Activated CD4-positive, alpha-beta T cell treated with anti-CD3 and anti-CD28 coated beads for 36 hours (primary cell): ENCODE measurements at regions not wholly inside any gene's neighbourhood (a gene's known extent, or its start where the extent isn't known, plus 50 kb on each side); places are given as distances from the start of the nearest gene placed in this dataset.
"Not testable (repeated sequence)": the region's sequence is repeated elsewhere in the genome, so short reads cannot be mapped to it uniquely, and the experiment has no call there.

Experiments
- ATAC-seq: fragments of 200-7000 bp; cut with Tn5 transposase; one replicate; pipeline ENCODE4 v1.10.0; 2021; ENCODE audit warnings: mild to moderate bottlenecking, moderate library complexity
- CTCF ChIA-PET: fragments of 350-600 bp; sonication (Branson Sonifier 250); formaldehyde crosslinking; loops from one replicate; lab custom pipeline; 2021; ENCODE audit warnings: antibody characterized with exemption; lab: Charles Lee
- POLR2A ChIA-PET: fragments of 350-600 bp; sonication (Branson Sonifier 250); formaldehyde crosslinking; loops from one replicate; lab custom pipeline; 2021; ENCODE audit warnings: antibody characterized with exemption, inconsistent platforms; lab: Charles Lee
- DNase-seq: peaks from one replicate; pipeline ENCODE4 v3.0.0-alpha.2; 2020
- H3K27ac Mint-ChIP-seq: one replicate; pipeline ENCODE4 v1.8.0; 2021; ENCODE audit warnings: mixed read lengths
- H3K27me3 Mint-ChIP-seq: one replicate; pipeline ENCODE4 v1.8.0; 2021; ENCODE audit warnings: mixed read lengths
- H3K36me3 Mint-ChIP-seq: one replicate; pipeline ENCODE4 v1.8.0; 2021; ENCODE audit warnings: low read depth, mixed read lengths
- H3K4me1 Mint-ChIP-seq: one replicate; pipeline ENCODE4 v1.8.0; 2021; ENCODE audit warnings: mixed read lengths
- H3K4me3 Mint-ChIP-seq: one replicate; pipeline ENCODE4 v1.8.0; 2021; ENCODE audit warnings: mild to moderate bottlenecking, moderate library complexity, mixed read lengths
- H3K9me3 Mint-ChIP-seq: one replicate; pipeline ENCODE4 v1.8.0; 2021; ENCODE audit warnings: low read depth, mixed read lengths
- intact Hi-C, 2 experiments: fragments of 100-400 bp; cut with DNase I in 1 of 2; cut with micrococcal nuclease in 1 of 2; formaldehyde crosslinking; loops; one replicate each; pipeline versions ENCODE4 v1.14.2 to v1.15.1; 2022 to 2024; cut with DNase I, micrococcal nuclease

- intact Hi-C loops = no loop called here
- Mint-ChIP-seq H3K27me3 (no peaks in the 10 kb centered on the region), H3K9me3 (no peaks in the 10 kb centered on the region), H3K4me1 (no peaks in the 10 kb centered on the region), H3K4me3 (no peak overlapping the region), H3K27ac (no peak overlapping the region), H3K36me3 (no peaks in the 10 kb centered on the region)
- ATAC-seq (no peak), DNase-seq (no peak)
- CTCF ChIA-PET = no interaction called here
- POLR2A ChIA-PET = no interaction called here
These were observed 471.0 kb downstream of the KLHL13 start for GRCh38 chrX:117645639-117646038.

DNA sequence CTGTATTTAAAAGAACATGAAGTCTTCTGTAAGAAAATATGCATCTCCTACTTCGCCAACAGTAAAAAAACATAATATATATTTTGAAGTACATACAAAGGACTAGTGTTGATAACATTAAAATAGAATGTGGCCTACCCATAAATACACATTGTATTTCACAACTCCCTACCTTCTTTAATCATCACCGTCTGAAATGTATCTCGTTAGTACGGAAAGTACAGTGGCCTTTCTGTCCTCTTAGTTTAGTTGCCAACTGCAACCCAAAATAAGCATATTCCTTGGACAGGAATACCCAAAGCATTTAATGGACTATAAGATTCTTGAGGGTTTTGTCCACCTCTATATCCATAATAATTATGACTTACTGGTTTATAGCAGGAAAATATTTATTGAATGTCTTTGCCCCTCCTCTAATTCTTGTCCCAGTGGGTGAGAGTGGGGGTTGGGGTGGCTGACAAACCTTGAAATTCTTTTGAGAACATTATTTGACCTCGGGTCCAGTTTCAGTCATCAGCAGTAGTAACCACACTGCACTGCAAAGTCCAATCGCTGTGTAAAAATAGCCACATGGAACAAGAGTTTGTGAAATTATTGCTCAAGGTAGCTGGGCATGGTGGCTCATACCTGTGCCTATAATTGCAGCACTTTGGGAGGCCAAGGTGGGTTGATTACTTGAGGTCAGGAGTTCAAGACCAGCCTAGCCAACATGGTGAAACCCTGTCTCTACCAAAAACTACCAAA lies 474.5 kb downstream of the KLHL13 start:
- CTCF ChIA-PET = no interaction called here

GRCh38 chrX:117636826-117637225 lies 479.8 kb downstream of the KLHL13 start:
- no peak for ATAC-seq
- no peak overlapping the region for H3K4me3 Mint-ChIP-seq
- POLR2A ChIA-PET = no interaction called here
- CTCF ChIA-PET = no interaction called here
- intact Hi-C loops = no loop called here
- H3K27ac Mint-ChIP-seq = no peak overlapping the region
- no peak for DNase-seq
- no peaks in the 10 kb centered on the region for H3K4me1 Mint-ChIP-seq
- no peaks in the 10 kb centered on the region for H3K36me3 Mint-ChIP-seq
- H3K9me3 Mint-ChIP-seq = no peaks in the 10 kb centered on the region
- no peaks in the 10 kb centered on the region for H3K27me3 Mint-ChIP-seq

More for the DNA sequence above, 474.5 kb downstream of the KLHL13 start:
- ATAC-seq (no peak), DNase-seq (no peak)
- Mint-ChIP-seq H3K4me3 (no peak overlapping the region), H3K27ac (no peak overlapping the region), H3K36me3 (no peaks in the 10 kb centered on the region), H3K9me3 (no peaks in the 10 kb centered on the region), H3K27me3 (no peaks in the 10 kb centered on the region), H3K4me1 (no peaks in the 10 kb centered on the region)
- POLR2A ChIA-PET = no interaction called here
- intact Hi-C loops = no loop called here

DNA sequence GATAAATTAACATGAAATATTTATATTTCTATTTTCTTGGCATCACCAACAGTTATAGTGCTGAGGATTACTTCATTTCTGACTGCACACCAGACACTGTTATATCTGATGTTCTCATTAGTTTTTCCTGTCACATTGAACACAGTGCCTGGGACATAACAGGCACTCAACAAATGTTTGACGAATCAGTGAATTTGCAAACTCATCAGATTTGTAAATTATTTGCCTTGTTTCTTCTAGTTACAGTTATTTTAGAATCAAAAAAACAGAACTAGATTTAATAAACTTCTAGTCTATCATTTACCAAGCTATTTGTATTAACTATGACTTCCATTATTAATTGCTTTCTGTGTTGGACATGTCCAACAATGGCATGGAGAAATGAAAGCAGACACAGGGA lies 483.3 kb downstream of the KLHL13 start:
- Mint-ChIP-seq H3K4me1 (no peaks in the 10 kb centered on the region), H3K36me3 (no peaks in the 10 kb centered on the region), H3K4me3 (no peak overlapping the region), H3K9me3 (no peaks in the 10 kb centered on the region), H3K27me3 (no peaks in the 10 kb centered on the region), H3K27ac (no peak overlapping the region)
- DNase-seq (no peak), ATAC-seq (no peak)
- CTCF ChIA-PET = no interaction called here
- intact Hi-C loops = no loop called here
- POLR2A ChIA-PET = no interaction called here

GRCh38 chrX:117628381-117628780 lies 488.2 kb downstream of the KLHL13 start:
- Mint-ChIP-seq H3K36me3 (no peaks in the 10 kb centered on the region), H3K9me3 (no peaks in the 10 kb centered on the region), H3K4me1 (no peaks in the 10 kb centered on the region), H3K4me3 (no peak overlapping the region), H3K27me3 (no peaks in the 10 kb centered on the region), H3K27ac (no peak overlapping the region)
- ATAC-seq (no peak), DNase-seq (no peak)
- POLR2A ChIA-PET = no interaction called here
- CTCF ChIA-PET = no interaction called here
- intact Hi-C loops = no loop called here

- CTCF ChIA-PET = no interaction called here
- POLR2A ChIA-PET = no interaction called here
- intact Hi-C loops = no loop called here
- Mint-ChIP-seq H3K9me3 (peaks cover 6% of the 10 kb centered on the region), H3K4me1 (no peaks in the 10 kb centered on the region), H3K27me3 (no peaks in the 10 kb centered on the region), H3K36me3 (no peaks in the 10 kb centered on the region), H3K4me3 (no peak overlapping the region), H3K27ac (no peak overlapping the region)
- ATAC-seq (no peak), DNase-seq (no peak)
These were observed 505.8 kb downstream of the KLHL13 start for GRCh38 chrX:117610806-117611205.

DNA sequence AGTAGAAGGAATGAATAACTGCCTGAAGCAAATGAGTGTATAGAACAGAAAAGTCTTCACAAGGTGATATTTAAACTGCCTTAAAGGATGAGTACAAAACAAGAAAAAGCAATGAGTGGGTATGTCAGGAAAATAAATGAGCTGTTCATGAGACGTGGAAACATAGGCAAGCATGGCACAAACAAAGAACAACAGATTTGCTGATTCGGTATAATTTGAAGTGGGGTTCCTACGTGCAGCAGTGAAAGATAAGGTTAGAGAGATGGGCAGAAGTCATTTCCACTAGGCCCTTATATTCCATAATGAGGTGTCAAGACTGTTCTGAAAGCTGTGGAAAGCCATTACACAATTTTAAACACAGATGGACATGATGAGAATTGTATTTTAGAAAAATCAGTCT lies 506.6 kb downstream of the KLHL13 start:
- Mint-ChIP-seq H3K27ac (no peak overlapping the region), H3K36me3 (no peaks in the 10 kb centered on the region), H3K27me3 (no peaks in the 10 kb centered on the region), H3K4me1 (no peaks in the 10 kb centered on the region), H3K4me3 (no peak overlapping the region), H3K9me3 (peaks cover 6% of the 10 kb centered on the region)
- no peak for ATAC-seq
- CTCF ChIA-PET = no interaction called here
- no peak for DNase-seq
- POLR2A ChIA-PET = no interaction called here
- intact Hi-C loops = no loop called here

DNA sequence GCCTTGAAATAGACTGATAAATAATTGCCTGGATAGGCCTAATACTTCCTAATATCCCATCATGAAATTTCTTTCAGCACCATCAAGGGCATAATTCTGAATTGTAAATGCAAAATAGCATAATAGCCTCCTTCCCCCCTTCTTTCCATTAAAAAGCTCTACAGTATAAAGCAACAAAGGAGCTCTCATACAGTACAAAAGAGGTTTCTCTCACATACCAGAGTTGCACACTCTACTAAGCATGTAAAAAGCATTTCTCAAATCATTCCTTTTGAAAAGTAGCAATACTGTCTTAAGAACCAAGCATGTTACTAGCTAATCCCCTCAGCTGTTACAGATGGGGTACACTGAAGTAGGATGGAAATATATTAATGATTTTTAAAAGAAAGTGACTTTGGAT lies 509.0 kb downstream of the KLHL13 start:
- Mint-ChIP-seq H3K9me3 (peaks cover 7% of the 10 kb centered on the region), H3K4me1 (no peaks in the 10 kb centered on the region), H3K4me3 (no peak overlapping the region), H3K27ac (no peak overlapping the region), H3K27me3 (no peaks in the 10 kb centered on the region), H3K36me3 (no peaks in the 10 kb centered on the region)
- CTCF ChIA-PET = no interaction called here
- intact Hi-C loops = no loop called here
- DNase-seq = no peak
- no peak for ATAC-seq
- POLR2A ChIA-PET = no interaction called here

DNA sequence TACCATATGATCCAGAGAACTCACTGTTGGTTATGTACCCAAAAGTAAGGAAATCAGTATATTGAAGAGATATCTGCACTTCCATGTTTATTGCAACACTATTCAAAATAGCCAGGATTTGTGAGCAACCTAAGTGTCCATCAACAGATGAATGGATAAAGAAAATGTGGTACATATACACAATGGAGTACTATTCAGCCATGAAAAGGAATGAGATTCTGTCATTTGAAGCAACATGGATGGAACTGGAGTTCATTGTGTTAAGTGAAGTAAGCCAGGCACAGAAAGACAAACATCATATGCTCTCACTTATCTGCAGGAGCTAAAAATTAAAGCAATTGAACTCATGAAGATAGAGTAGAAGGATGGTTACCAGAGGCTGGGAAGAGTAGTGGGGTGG lies 510.5 kb downstream of the KLHL13 start:
- CTCF ChIA-PET, intact Hi-C loops, H3K9me3 Mint-ChIP-seq, POLR2A ChIA-PET, H3K36me3 Mint-ChIP-seq, ATAC-seq, H3K4me3 Mint-ChIP-seq, H3K27me3 Mint-ChIP-seq, H3K4me1 Mint-ChIP-seq, H3K27ac Mint-ChIP-seq, DNase-seq: not testable (repeated sequence)

- Mint-ChIP-seq H3K27ac (no peak overlapping the region), H3K27me3 (no peaks in the 10 kb centered on the region), H3K4me1 (no peaks in the 10 kb centered on the region), H3K4me3 (no peak overlapping the region), H3K9me3 (peaks cover 3% of the 10 kb centered on the region), H3K36me3 (no peaks in the 10 kb centered on the region)
- intact Hi-C loops = no loop called here
- ChIA-PET CTCF (no interaction called here), POLR2A (no interaction called here)
- no peak for DNase-seq
- ATAC-seq = no peak
These were observed 546.5 kb downstream of the KLHL13 start for GRCh38 chrX:117570160-117570559.

DNA sequence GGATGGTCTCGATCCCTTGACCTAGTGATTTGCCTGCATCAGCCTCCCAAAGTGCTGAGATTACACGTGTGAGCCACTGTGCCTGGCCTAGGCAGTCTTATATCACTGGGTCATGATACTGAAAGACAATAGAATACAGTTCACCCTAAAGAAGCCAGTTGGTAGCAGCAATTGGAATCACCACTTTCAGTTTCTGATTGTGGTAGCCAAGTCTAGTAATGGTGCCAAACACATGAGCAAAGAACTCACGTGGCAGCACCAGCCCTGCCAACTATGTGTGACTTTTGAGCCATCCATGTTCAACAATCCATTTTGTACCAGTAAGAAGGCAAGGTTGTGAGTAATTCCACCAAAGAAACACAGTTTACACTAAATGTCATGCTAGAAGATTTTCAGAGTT lies 548.4 kb downstream of the KLHL13 start:
- Mint-ChIP-seq H3K27ac (no peak overlapping the region), H3K27me3 (no peaks in the 10 kb centered on the region), H3K36me3 (no peaks in the 10 kb centered on the region), H3K9me3 (peaks cover 6% of the 10 kb centered on the region), H3K4me3 (no peak overlapping the region), H3K4me1 (no peaks in the 10 kb centered on the region)
- POLR2A ChIA-PET = no interaction called here
- DNase-seq (no peak), ATAC-seq (no peak)
- CTCF ChIA-PET = no interaction called here
- intact Hi-C loops = no loop called here

DNA sequence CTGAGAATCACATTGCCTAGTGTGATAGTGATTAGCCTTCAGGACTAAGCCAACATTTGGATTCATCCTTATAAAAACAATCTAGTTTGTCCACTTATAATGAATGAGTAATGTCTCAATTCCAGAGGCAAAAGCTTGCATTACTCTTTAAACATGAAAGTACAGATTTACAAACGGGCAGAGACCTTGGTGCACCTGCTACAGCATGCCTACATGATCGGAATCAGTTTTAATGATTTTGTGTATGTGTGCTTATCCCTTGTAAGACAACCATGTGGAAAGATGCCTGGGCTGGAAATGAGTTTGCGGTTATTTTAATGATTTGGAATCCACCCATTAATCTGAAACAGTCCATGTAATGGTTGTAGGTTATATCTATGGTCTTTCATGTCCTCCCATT lies 572.7 kb downstream of the KLHL13 start:
- Mint-ChIP-seq H3K36me3 (no peaks in the 10 kb centered on the region), H3K27ac (no peak overlapping the region), H3K4me3 (no peak overlapping the region), H3K9me3 (peaks cover 2% of the 10 kb centered on the region), H3K4me1 (no peaks in the 10 kb centered on the region), H3K27me3 (no peaks in the 10 kb centered on the region)
- CTCF ChIA-PET = no interaction called here
- DNase-seq (no peak), ATAC-seq (no peak)
- intact Hi-C loops = no loop called here
- POLR2A ChIA-PET = no interaction called here

DNA sequence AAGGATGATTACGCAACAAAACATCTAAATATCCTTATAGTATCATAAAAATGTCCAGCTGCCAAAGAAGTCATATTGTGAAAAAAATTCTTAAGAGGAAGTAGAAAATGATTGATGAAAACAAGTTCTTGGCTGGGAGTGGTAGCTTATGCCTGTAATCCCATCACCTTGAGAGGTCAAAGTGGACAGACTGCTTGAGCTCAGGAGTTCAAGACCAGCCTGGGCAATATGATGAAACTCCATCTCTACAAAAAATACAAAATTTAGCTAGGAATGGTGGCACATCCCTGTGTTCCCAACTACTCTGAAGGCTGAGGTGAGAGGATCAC lies 577.6 kb downstream of the KLHL13 start:
- ATAC-seq (no peak), DNase-seq (no peak)
- H3K9me3 Mint-ChIP-seq = no peaks in the 10 kb centered on the region
- H3K27ac Mint-ChIP-seq = no peak overlapping the region
- POLR2A ChIA-PET = no interaction called here
- no peaks in the 10 kb centered on the region for H3K36me3 Mint-ChIP-seq
- CTCF ChIA-PET = no interaction called here
- intact Hi-C loops = no loop called here
- H3K4me1 Mint-ChIP-seq = no peaks in the 10 kb centered on the region
- H3K4me3 Mint-ChIP-seq = no peak overlapping the region
- H3K27me3 Mint-ChIP-seq = no peaks in the 10 kb centered on the region
